ENCODE measurements at regions not wholly inside any gene's neighbourhood (a gene's known extent, or its start where the extent isn't known, plus 50 kb on each side); places are given as distances from the start of the nearest gene placed in this dataset.

- no peaks in the 10 kb centered on the region for H3K9me3 ChIP-seq
- H3K27ac ChIP-seq = no peak overlapping the region
- in situ Hi-C loops (cut with MboI; ENCODE audit: low sequenced_read_pairs in 4 of 4) = no loop called here
- ATAC-seq (no peak), DNase-seq (no peak)
- H3K36me3 ChIP-seq = no peaks in the 10 kb centered on the region
- TF ChIP-seq POLR2A (IDR thresholded peaks at IDR 0.05) = no peak
- TF ChIP-seq CTCF (IDR thresholded peaks at IDR 0.05 in 4 of 5, conservative IDR thresholded peaks at IDR 0.05 in 1 of 5) = no peak
- no peak overlapping the region for H3K4me3 ChIP-seq
- no peaks in the 10 kb centered on the region for H3K27me3 ChIP-seq
- intact Hi-C loops (cut with DNase I; ENCODE audit: low total_unique reads) = no loop called here
- H3K4me1 ChIP-seq = no peaks in the 10 kb centered on the region
Observed at GRCh38 chr4:30959781-30960485, 239.8 kb downstream of the PCDH7 start.

DNA sequence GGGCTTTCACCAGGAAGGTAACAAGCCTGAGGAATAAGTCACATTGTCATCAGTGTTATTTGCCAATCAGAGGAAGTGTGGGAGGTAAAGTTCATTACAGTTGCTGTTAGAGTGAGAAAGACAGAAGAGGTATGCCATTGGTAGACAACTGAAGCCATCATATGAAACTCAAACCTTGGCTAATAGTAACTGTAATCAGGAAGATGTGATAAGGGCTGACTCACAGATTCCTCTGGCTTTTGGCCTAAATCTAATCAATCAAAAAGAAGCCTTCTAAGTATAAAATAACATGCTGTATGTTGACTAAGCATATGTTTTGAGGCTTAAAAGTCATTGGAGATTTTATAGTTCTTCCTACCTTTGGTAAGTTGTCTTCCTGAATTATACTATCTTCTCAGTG, 242.8 kb downstream of the PCDH7 start:
- ATAC-seq = no peak

DNA sequence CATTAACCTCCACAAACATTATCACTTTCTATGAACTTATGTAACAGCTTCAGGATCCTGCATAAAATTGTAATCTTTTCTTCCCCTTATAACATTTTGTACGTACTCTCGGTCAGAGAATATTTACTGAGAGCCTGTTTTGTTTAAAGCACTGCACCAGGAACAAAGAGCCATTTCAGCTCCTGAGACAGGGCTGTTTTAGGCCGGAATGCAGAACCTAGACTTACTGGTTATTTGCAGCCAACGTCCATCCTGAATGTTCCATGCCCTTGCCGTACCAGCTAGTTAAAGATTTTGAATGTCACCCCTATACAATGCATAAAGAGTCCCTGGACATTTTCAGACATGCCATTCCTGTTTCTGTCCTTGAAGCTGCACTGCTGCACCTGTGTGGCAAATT, 248.8 kb downstream of the PCDH7 start:
- Histone ChIP-seq H3K36me3 (no peaks in the 10 kb centered on the region), H3K27ac (no peak overlapping the region), H3K4me3 (no peak overlapping the region), H3K27me3 (no peaks in the 10 kb centered on the region), H3K4me1 (no peaks in the 10 kb centered on the region), H3K9me3 (no peaks in the 10 kb centered on the region)
- no peak for ATAC-seq
- TF ChIP-seq POLR2A (IDR thresholded peaks at IDR 0.05) = no peak
- TF ChIP-seq CTCF (IDR thresholded peaks at IDR 0.05 in 4 of 5, conservative IDR thresholded peaks at IDR 0.05 in 1 of 5) = no peak
- in situ Hi-C loops (cut with MboI; ENCODE audit: low sequenced_read_pairs in 4 of 4) (no loop called here), intact Hi-C loops (cut with DNase I; ENCODE audit: low total_unique reads) (no loop called here)
- DNase-seq = no peak

More for the DNA sequence above, 242.8 kb downstream of the PCDH7 start:
- DNase-seq = no peak
- in situ Hi-C loops (cut with MboI; ENCODE audit: low sequenced_read_pairs in 4 of 4) (no loop called here), intact Hi-C loops (cut with DNase I; ENCODE audit: low total_unique reads) (no loop called here)
- H3K36me3 ChIP-seq = no peaks in the 10 kb centered on the region
- no peak for TF ChIP-seq CTCF (IDR thresholded peaks at IDR 0.05 in 4 of 5, conservative IDR thresholded peaks at IDR 0.05 in 1 of 5)
- no peak for TF ChIP-seq POLR2A (IDR thresholded peaks at IDR 0.05)
- H3K9me3 ChIP-seq = no peaks in the 10 kb centered on the region
- H3K4me1 ChIP-seq = no peaks in the 10 kb centered on the region
- no peak overlapping the region for H3K27ac ChIP-seq
- no peaks in the 10 kb centered on the region for H3K27me3 ChIP-seq
- no peak overlapping the region for H3K4me3 ChIP-seq

- intact Hi-C loops (cut with DNase I; ENCODE audit: low total_unique reads) = no loop called here
- in situ Hi-C loops (cut with MboI; ENCODE audit: low sequenced_read_pairs in 4 of 4) = no loop called here
- ATAC-seq = no peak
Observed at GRCh38 chr4:30972542-30972941, 252.4 kb downstream of the PCDH7 start.

More at GRCh38 chr4:30972542-30972941, 252.4 kb downstream of the PCDH7 start:
- Histone ChIP-seq H3K4me1 (no peaks in the 10 kb centered on the region), H3K27ac (no peak overlapping the region), H3K36me3 (no peaks in the 10 kb centered on the region), H3K4me3 (no peak overlapping the region), H3K9me3 (no peaks in the 10 kb centered on the region), H3K27me3 (no peaks in the 10 kb centered on the region)
- no peak for DNase-seq
- TF ChIP-seq CTCF (IDR thresholded peaks at IDR 0.05 in 4 of 5, conservative IDR thresholded peaks at IDR 0.05 in 1 of 5) (no peak), POLR2A (IDR thresholded peaks at IDR 0.05) (no peak)
